HG03432 (cell line): ENCODE measurements at regions not wholly inside any gene's neighbourhood (a gene's known extent, or its start where the extent isn't known, plus 50 kb on each side); places are given as distances from the start of the nearest gene placed in this dataset.
"Not testable (repeated sequence)": the region's sequence is repeated elsewhere in the genome, so short reads cannot be mapped to it uniquely, and the experiment has no call there.

ENCODE experiments used
- ATAC-seq: cut with Tn5 transposase; IDR thresholded peaks from one replicate; pipeline ENCODE4 v1.9.1; 2021; ENCODE audit warnings: mild to moderate bottlenecking, moderate library complexity; ENCODE audit not compliant: unreplicated experiment

GRCh38 chr21:35818597-35818996 lies 241.7 kb downstream of the SETD4 start:
- ATAC-seq = no peak

GRCh38 chr21:35814858-35815619 lies 245.3 kb downstream of the SETD4 start:
- no peak for ATAC-seq

- ATAC-seq = no peak
Observed at GRCh38 chr21:35812679-35813078, 247.6 kb downstream of the SETD4 start.

GRCh38 chr21:35811191-35811806 lies 249.0 kb downstream of the SETD4 start:
- no peak for ATAC-seq

- no peak for ATAC-seq
Observed at GRCh38 chr21:35810431-35810970, 249.8 kb downstream of the SETD4 start.

GRCh38 chr21:35801391-35801790 lies 258.9 kb downstream of the SETD4 start:
- ATAC-seq = no peak

GRCh38 chr21:35800796-35801385 lies 259.4 kb downstream of the SETD4 start:
- not testable (repeated sequence) for ATAC-seq

- no peak for ATAC-seq
Observed at GRCh38 chr21:35796844-35797243, 263.5 kb downstream of the SETD4 start.

GRCh38 chr21:35794527-35794926 lies 265.8 kb downstream of the SETD4 start:
- ATAC-seq = not testable (repeated sequence)

GRCh38 chr21:35792569-35793305 lies 267.6 kb downstream of the SETD4 start:
- no peak for ATAC-seq

- ATAC-seq = no peak
Observed at GRCh38 chr21:35791541-35792325, 268.6 kb downstream of the SETD4 start.

GRCh38 chr21:35783721-35784120 lies 276.6 kb downstream of the SETD4 start:
- ATAC-seq = no peak

GRCh38 chr21:35782667-35783066 lies 277.7 kb downstream of the SETD4 start:
- ATAC-seq = no peak

GRCh38 chr21:35780983-35781382 lies 279.3 kb downstream of the SETD4 start:
- ATAC-seq = no peak

GRCh38 chr21:35779690-35780570 lies 280.4 kb downstream of the SETD4 start:
- ATAC-seq = no peak

- ATAC-seq = no peak
Observed at GRCh38 chr21:35779167-35779566, 281.2 kb downstream of the SETD4 start.

- no peak for ATAC-seq
Observed at GRCh38 chr21:35777081-35777480, 283.2 kb downstream of the SETD4 start.

GRCh38 chr21:35775778-35776544 lies 284.4 kb downstream of the SETD4 start:
- no peak for ATAC-seq
